ENCODE measurements at regions not wholly inside any gene's neighbourhood (a gene's known extent, or its start where the extent isn't known, plus 50 kb on each side); places are given as distances from the start of the nearest gene placed in this dataset.

GRCh38 chr2:226158940-226159339, 640.7 kb downstream of the IRS1 start:
- FAIRE-seq = no peak

- no peak for FAIRE-seq
Observed at GRCh38 chr2:226158229-226158628, 641.4 kb downstream of the IRS1 start.

GRCh38 chr2:226155093-226155875, 644.3 kb downstream of the IRS1 start:
- FAIRE-seq = no peak

GRCh38 chr2:226154610-226155009, 645.0 kb downstream of the IRS1 start:
- no peak for FAIRE-seq

GRCh38 chr2:226153553-226153952, 646.1 kb downstream of the IRS1 start:
- no peak for FAIRE-seq

- FAIRE-seq = no peak
Observed at GRCh38 chr2:226151157-226151556, 648.5 kb downstream of the IRS1 start.

GRCh38 chr2:226143091-226143490, 656.5 kb downstream of the IRS1 start:
- no peak for FAIRE-seq

- no peak for FAIRE-seq
Observed at GRCh38 chr2:226142463-226142862, 657.2 kb downstream of the IRS1 start.

- no peak for FAIRE-seq
Observed at GRCh38 chr2:226140594-226140993, 659.0 kb downstream of the IRS1 start.

GRCh38 chr2:226139759-226140158, 659.9 kb downstream of the IRS1 start:
- no peak for FAIRE-seq

GRCh38 chr2:226137201-226137811, 662.3 kb downstream of the IRS1 start:
- FAIRE-seq = no peak

- no peak for FAIRE-seq
Observed at GRCh38 chr2:226136739-226137138, 662.9 kb downstream of the IRS1 start.

- FAIRE-seq = no peak
Observed at GRCh38 chr2:226135861-226136548, 663.6 kb downstream of the IRS1 start.

GRCh38 chr2:226132323-226133215, 667.1 kb downstream of the IRS1 start:
- no peak for FAIRE-seq

- FAIRE-seq = no peak
Observed at GRCh38 chr2:226131299-226131784, 668.3 kb downstream of the IRS1 start.

- no peak for FAIRE-seq
Observed at GRCh38 chr2:226130192-226130591, 669.4 kb downstream of the IRS1 start.

GRCh38 chr2:226127682-226128081, 671.9 kb downstream of the IRS1 start:
- no peak for FAIRE-seq

GRCh38 chr2:226126104-226126503, 673.5 kb downstream of the IRS1 start:
- FAIRE-seq = no peak

- FAIRE-seq = no peak
Observed at GRCh38 chr2:226125176-226125883, 674.3 kb downstream of the IRS1 start.

GRCh38 chr2:226124548-226125011, 675.0 kb downstream of the IRS1 start:
- FAIRE-seq = no peak

GRCh38 chr2:226123300-226123699, 676.3 kb downstream of the IRS1 start:
- FAIRE-seq = no peak

GRCh38 chr2:226122041-226122440, 677.6 kb downstream of the IRS1 start:
- FAIRE-seq = no peak
